ENCODE measurements at regions not wholly inside any gene's neighbourhood (a gene's known extent, or its start where the extent isn't known, plus 50 kb on each side); places are given as distances from the start of the nearest gene placed in this dataset.

GRCh38 chr13:103130681-103131210 is 64.5 kb upstream of the SLC10A2 start:
- Mint-ChIP-seq H3K27me3 (ENCODE audit: insufficient read depth) (peaks cover 1% of the 10 kb centered on the region; the same call in 1 of the 2 replicates), H3K4me3 (no peak overlapping the region), H3K9me3 (peaks cover 33% of the 10 kb centered on the region), H3K4me1 (ENCODE audit: low read depth) (no peaks in the 10 kb centered on the region), H3K27ac (no peak overlapping the region), H3K36me3 (ENCODE audit: low read depth) (no peaks in the 10 kb centered on the region)
- no peak for TF ChIP-seq CTCF (IDR thresholded peaks at IDR 0.05)
- no peak for DNase-seq

- TF ChIP-seq CTCF (IDR thresholded peaks at IDR 0.05) = no peak
Measured at GRCh38 chr13:103130146-103130545, 63.9 kb upstream of the SLC10A2 start.

More at GRCh38 chr13:103130146-103130545, 63.9 kb upstream of the SLC10A2 start:
- Mint-ChIP-seq H3K27me3 (ENCODE audit: insufficient read depth) (peaks cover 1% of the 10 kb centered on the region; the same call in 1 of the 2 replicates), H3K27ac (no peak overlapping the region), H3K4me3 (no peak overlapping the region), H3K36me3 (ENCODE audit: low read depth) (no peaks in the 10 kb centered on the region), H3K9me3 (peaks cover 36% of the 10 kb centered on the region), H3K4me1 (ENCODE audit: low read depth) (no peaks in the 10 kb centered on the region)
- DNase-seq = no peak
